ENCODE measurements at regions not wholly inside any gene's neighbourhood (a gene's known extent, or its start where the extent isn't known, plus 50 kb on each side); places are given as distances from the start of the nearest gene placed in this dataset.

DNA sequence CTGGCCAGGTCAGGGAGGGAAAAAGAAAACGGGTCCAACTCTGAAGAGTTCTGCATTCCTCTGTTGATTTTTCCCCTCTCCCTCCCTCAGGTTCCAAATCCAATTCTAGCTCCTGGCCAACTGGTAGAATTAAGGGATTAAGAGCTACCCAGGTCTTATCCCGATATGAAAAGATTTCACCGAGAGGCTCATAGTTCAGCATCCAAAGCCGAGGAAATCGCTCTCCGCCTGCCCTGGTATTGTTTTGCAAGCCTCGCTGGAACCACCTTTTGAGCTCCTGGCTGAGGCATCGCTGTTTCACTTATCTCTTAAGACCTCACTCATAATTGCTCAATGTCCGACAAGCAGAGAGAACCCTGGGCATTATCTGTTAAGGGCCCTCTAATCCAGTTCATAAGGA, 180.4 kb downstream of the URI1 start:
- no peaks in the 10 kb centered on the region for H3K79me2 ChIP-seq (ENCODE audit: control insufficient read depth, insufficient read depth, low read length)
- no peak overlapping the region for H2AFZ ChIP-seq (ENCODE audit: insufficient read depth, low read depth, low read length, poor library complexity, severe bottlenecking)
- no peaks in the 10 kb centered on the region for H3K36me3 ChIP-seq (replicated peaks in 1 of 2; ENCODE audit: control extremely low read depth in 1 of 2, control insufficient read depth in 1 of 2, extremely low read depth in 1 of 2, insufficient read depth in 2 of 2, low read length in 1 of 2)
- DNase-seq, result no peak
- no peak overlapping the region for H3K9ac ChIP-seq (ENCODE audit: low read length)
- TF ChIP-seq, protein P1, sequence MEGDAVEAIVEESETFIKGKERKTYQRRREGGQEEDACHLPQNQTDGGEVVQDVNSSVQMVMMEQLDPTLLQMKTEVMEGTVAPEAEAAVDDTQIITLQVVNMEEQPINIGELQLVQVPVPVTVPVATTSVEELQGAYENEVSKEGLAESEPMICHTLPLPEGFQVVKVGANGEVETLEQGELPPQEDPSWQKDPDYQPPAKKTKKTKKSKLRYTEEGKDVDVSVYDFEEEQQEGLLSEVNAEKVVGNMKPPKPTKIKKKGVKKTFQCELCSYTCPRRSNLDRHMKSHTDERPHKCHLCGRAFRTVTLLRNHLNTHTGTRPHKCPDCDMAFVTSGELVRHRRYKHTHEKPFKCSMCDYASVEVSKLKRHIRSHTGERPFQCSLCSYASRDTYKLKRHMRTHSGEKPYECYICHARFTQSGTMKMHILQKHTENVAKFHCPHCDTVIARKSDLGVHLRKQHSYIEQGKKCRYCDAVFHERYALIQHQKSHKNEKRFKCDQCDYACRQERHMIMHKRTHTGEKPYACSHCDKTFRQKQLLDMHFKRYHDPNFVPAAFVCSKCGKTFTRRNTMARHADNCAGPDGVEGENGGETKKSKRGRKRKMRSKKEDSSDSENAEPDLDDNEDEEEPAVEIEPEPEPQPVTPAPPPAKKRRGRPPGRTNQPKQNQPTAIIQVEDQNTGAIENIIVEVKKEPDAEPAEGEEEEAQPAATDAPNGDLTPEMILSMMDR (IDR thresholded peaks at IDR 0.05), result no peak
- TF ChIP-seq EZH2 (IDR thresholded peaks at IDR 0.05; ENCODE audit: borderline replicate concordance, insufficient read depth, low read depth, low read length, poor library complexity, severe bottlenecking), result no peak
- intact Hi-C loops (cut with micrococcal nuclease), result no loop called here
- H4K20me1 ChIP-seq (ENCODE audit: control insufficient read depth, insufficient read depth, low read length, poor library complexity, severe bottlenecking), result no peaks in the 10 kb centered on the region
- Mint-ChIP-seq H3K4me1 (no peaks in the 10 kb centered on the region), H3K27me3 (peaks cover 3% of the 10 kb centered on the region), H3K4me3 (no peak overlapping the region), H3K27ac (no peak overlapping the region), H3K9me3 (ENCODE audit: insufficient read depth) (no peaks in the 10 kb centered on the region)
- peaks cover 0 to 4% (median 0%) of the 10 kb centered on the region in 3 donors for H3K9me3 ChIP-seq (ENCODE audit: control extremely low read depth in 1 of 3, control insufficient read depth in 2 of 3, insufficient read depth in 1 of 3, low read length in 2 of 3)
- CTCF ChIA-PET, result no interaction called here
- H3K27me3 ChIP-seq (replicated peaks in 1 of 4; ENCODE audit: control extremely low read depth in 1 of 4, control insufficient read depth in 3 of 4, insufficient read depth in 4 of 4, low read length in 3 of 4), result no peaks in the 10 kb centered on the region
- POLR2A ChIA-PET, result no interaction called here
- 95% methylated on average over 8 of the region's 9 CpGs for WGBS (ENCODE audit: insufficient coverage)
- H3K4me3 ChIP-seq (ENCODE audit: control extremely low read depth in 1 of 5, extremely low read depth in 1 of 5, insufficient read depth in 1 of 5, low read depth in 2 of 5, low read length in 4 of 5), result no peak overlapping the region
- H3K4me1 ChIP-seq (ENCODE audit: control insufficient read depth in 2 of 2, insufficient read depth in 2 of 2, low read length in 2 of 2), result no peaks in the 10 kb centered on the region
- ATAC-seq (ENCODE audit: low read depth), result no peak
- no peak overlapping the region for H3K27ac ChIP-seq (ENCODE audit: low read length in 2 of 2)
- no peak overlapping the region for H3K4me2 ChIP-seq (replicated peaks; ENCODE audit: low read depth, low read length, poor library complexity, severe bottlenecking)

DNA sequence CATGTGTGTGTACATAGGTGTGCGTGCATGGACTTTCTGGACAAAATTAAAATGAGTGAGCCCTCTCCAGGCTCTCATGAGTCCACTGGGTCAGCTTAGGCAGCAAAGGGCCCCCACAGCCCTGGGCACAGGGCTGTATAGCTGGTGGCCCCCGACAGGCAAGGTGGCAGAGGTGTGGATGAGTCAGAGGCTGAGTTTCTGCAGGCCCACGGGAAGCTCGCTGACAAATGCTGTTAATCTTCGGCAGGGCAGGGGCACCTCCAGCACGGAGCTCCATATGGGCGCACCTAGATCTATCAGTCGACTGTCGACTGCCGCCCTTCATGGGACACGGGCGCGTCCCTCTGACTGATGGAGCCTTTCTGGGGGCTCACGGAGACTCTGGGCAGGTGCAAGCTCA, 181.1 kb downstream of the URI1 start:
- ChIA-PET POLR2A (no interaction called here), CTCF (interaction anchor here (0.6 kb wide), 1 partner anchor 79 kb away, joined by 3 read pairs; no protein-coding TSS in a partner anchor)
- no peak overlapping the region for H2AFZ ChIP-seq (ENCODE audit: insufficient read depth, low read depth, low read length, poor library complexity, severe bottlenecking)
- DNase-seq (no peak), ATAC-seq (ENCODE audit: low read depth) (no peak)
- peaks cover 0 to 4% (median 0%) of the 10 kb centered on the region in 3 donors for H3K9me3 ChIP-seq (ENCODE audit: control extremely low read depth in 1 of 3, control insufficient read depth in 2 of 3, insufficient read depth in 1 of 3, low read length in 2 of 3)
- H3K4me2 ChIP-seq (replicated peaks; ENCODE audit: low read depth, low read length, poor library complexity, severe bottlenecking), result no peak overlapping the region
- H3K9ac ChIP-seq (ENCODE audit: low read length), result no peak overlapping the region
- no peaks in the 10 kb centered on the region for H4K20me1 ChIP-seq (ENCODE audit: control insufficient read depth, insufficient read depth, low read length, poor library complexity, severe bottlenecking)
- Mint-ChIP-seq H3K4me3 (no peak overlapping the region), H3K27ac (no peak overlapping the region), H3K27me3 (peaks cover 3% of the 10 kb centered on the region), H3K9me3 (ENCODE audit: insufficient read depth) (no peaks in the 10 kb centered on the region), H3K4me1 (no peaks in the 10 kb centered on the region)
- H3K27ac ChIP-seq (ENCODE audit: low read length in 2 of 2), result no peak overlapping the region
- no peak for TF ChIP-seq EZH2 (IDR thresholded peaks at IDR 0.05; ENCODE audit: borderline replicate concordance, insufficient read depth, low read depth, low read length, poor library complexity, severe bottlenecking)
- TF ChIP-seq, protein P1 (IDR thresholded peaks at IDR 0.05), result no peak
- WGBS (ENCODE audit: insufficient coverage), result 93% methylated on average over 14 of the region's 14 CpGs
- no peaks in the 10 kb centered on the region for H3K36me3 ChIP-seq (replicated peaks in 1 of 2; ENCODE audit: control extremely low read depth in 1 of 2, control insufficient read depth in 1 of 2, extremely low read depth in 1 of 2, insufficient read depth in 2 of 2, low read length in 1 of 2)
- no peaks in the 10 kb centered on the region for H3K79me2 ChIP-seq (ENCODE audit: control insufficient read depth, insufficient read depth, low read length)
- H3K4me1 ChIP-seq (ENCODE audit: control insufficient read depth in 2 of 2, insufficient read depth in 2 of 2, low read length in 2 of 2), result no peaks in the 10 kb centered on the region
- H3K4me3 ChIP-seq (ENCODE audit: control extremely low read depth in 1 of 5, extremely low read depth in 1 of 5, insufficient read depth in 1 of 5, low read depth in 2 of 5, low read length in 4 of 5), result no peak overlapping the region
- H3K27me3 ChIP-seq (replicated peaks in 1 of 4; ENCODE audit: control extremely low read depth in 1 of 4, control insufficient read depth in 3 of 4, insufficient read depth in 4 of 4, low read length in 3 of 4), result no peaks in the 10 kb centered on the region
- intact Hi-C loops (cut with micrococcal nuclease), result no loop called here
